IMR-90 (cell line): ENCODE measurements at regions not wholly inside any gene's neighbourhood (a gene's known extent, or its start where the extent isn't known, plus 50 kb on each side); places are given as distances from the start of the nearest gene placed in this dataset.

Experiments
- ATAC-seq: fragments of 200-7000 bp; cut with Tn5 transposase; 2 replicates; pipeline ENCODE4 v1.9.1; 2020; ENCODE audit warnings: low read depth, mild to moderate bottlenecking, moderate library complexity
- BruUV-seq: library from RNA; stranded (reverse); fragments of 400-500 nt; replicated peaks from 2 replicates; lab custom pipeline; 2021; lab: Mats Ljungman, UMichigan
- CTCF ChIA-PET: fragments of 300-600 bp; formaldehyde crosslinking; extraction: SDS; loops from one replicate; lab custom pipeline; 2021; ENCODE audit warnings: antibody characterized with exemption; lab: Yijun Ruan, JAX
- POLR2A ChIA-PET: fragments of 300-600 bp; sonication (Branson Sonifier 250); formaldehyde crosslinking; loops from one replicate; lab custom pipeline; 2022; ENCODE audit warnings: antibody characterized with exemption; ENCODE audit not compliant: unreplicated experiment; lab: Charles Lee
- DNase-seq: peaks from one replicate; pipeline ENCODE4 v3.0.0; 2013
- H2AFZ ChIP-seq: replicated peaks from 2 replicates; pipeline ENCODE3; 2013; ENCODE audit warnings: low read length, mild to moderate bottlenecking; ENCODE audit not compliant: poor library complexity
- H2AK5ac ChIP-seq: 2 replicates; pipeline ENCODE4 v1.6.1; 2013; ENCODE audit warnings: low read depth, low read length, inconsistent platforms
- H2AK9ac ChIP-seq: replicated peaks from 2 replicates; pipeline ENCODE3; 2013; ENCODE audit warnings: mild to moderate bottlenecking, low read depth, low read length, moderate library complexity; ENCODE audit not compliant: poor library complexity
- H2BK120ac ChIP-seq: 2 replicates; pipeline ENCODE4 v1.6.1; 2013; ENCODE audit warnings: low read depth, low read length, inconsistent platforms
- H2BK15ac ChIP-seq: 3 replicates; pipeline ENCODE4 v1.6.1; 2013; ENCODE audit warnings: low read depth, low read length, inconsistent platforms
- H2BK20ac ChIP-seq: 2 replicates; pipeline ENCODE4 v1.6.1; 2013; ENCODE audit warnings: low read depth, mild to moderate bottlenecking, inconsistent platforms, low read length, moderate library complexity
- H2BK5ac ChIP-seq: 2 replicates; pipeline ENCODE4 v1.6.1; 2013; ENCODE audit warnings: mild to moderate bottlenecking, low read depth, low read length, inconsistent platforms; ENCODE audit not compliant: poor library complexity, severe bottlenecking
- H3K14ac ChIP-seq: replicated peaks from 2 replicates; pipeline ENCODE4 v1.6.1; 2013; ENCODE audit warnings: low read depth, low read length, inconsistent platforms
- H3K18ac ChIP-seq: 2 replicates; pipeline ENCODE4 v1.6.1; 2013; ENCODE audit warnings: low read depth, low read length, control low read depth
- H3K23ac ChIP-seq: 2 replicates; pipeline ENCODE4 v1.6.1; 2013; ENCODE audit warnings: low read depth, low read length, inconsistent platforms
- H3K27ac ChIP-seq: 2 replicates; pipeline ENCODE4 v1.5.1; 2013; ENCODE audit warnings: mild to moderate bottlenecking, control low read depth, low read length; ENCODE audit not compliant: insufficient read depth
- H3K27me3 ChIP-seq: 2 replicates; pipeline ENCODE4 v1.6.1; 2013; ENCODE audit warnings: low read length; ENCODE audit not compliant: control insufficient read depth, insufficient read depth
- H3K36me3 ChIP-seq: 2 replicates; pipeline ENCODE4 v1.6.1; 2013; ENCODE audit warnings: low read length, mixed read lengths; ENCODE audit not compliant: control insufficient read depth, insufficient read depth
- H3K4ac ChIP-seq: 2 replicates; pipeline ENCODE4 v1.6.1; 2013; ENCODE audit warnings: low read depth, low read length, inconsistent platforms
- H3K4me1 ChIP-seq: 2 replicates; pipeline ENCODE4 v1.6.1; 2013; ENCODE audit warnings: low read length, mixed read lengths; ENCODE audit not compliant: control insufficient read depth, insufficient read depth
- H3K4me2 ChIP-seq: 2 replicates; pipeline ENCODE4 v1.6.1; 2013; ENCODE audit warnings: low read depth, mild to moderate bottlenecking, control low read depth, low read length, moderate library complexity
- H3K4me3 ChIP-seq: 2 replicates; pipeline ENCODE4 v1.5.1; 2013; ENCODE audit warnings: low read depth, mild to moderate bottlenecking, control low read depth, low read length, moderate library complexity; ENCODE audit not compliant: insufficient read depth
- H3K56ac ChIP-seq: 2 replicates; pipeline ENCODE4 v1.6.1; 2013; ENCODE audit warnings: low read length, inconsistent platforms; ENCODE audit not compliant: insufficient read depth; ENCODE audit errors: extremely low read depth
- H3K79me1 ChIP-seq, 2 experiments: 2 replicates each; pipeline ENCODE4 v1.6.1; 2013; ENCODE audit warnings: low read length in 2 of 2, inconsistent platforms in 1 of 2, low read depth in 1 of 2
- H3K9ac ChIP-seq: 2 replicates; pipeline ENCODE4 v1.6.1; 2013; ENCODE audit warnings: low read depth, low read length, control low read depth
- H3K9me1 ChIP-seq: 2 replicates; pipeline ENCODE4 v1.6.1; 2013; ENCODE audit warnings: low read length, inconsistent platforms; ENCODE audit not compliant: insufficient read depth
- H3K9me3 ChIP-seq: 2 replicates; pipeline ENCODE4 v1.6.1; 2013; ENCODE audit warnings: low read length; ENCODE audit not compliant: control insufficient read depth, insufficient read depth
- H4K20me1 ChIP-seq: 2 replicates; pipeline ENCODE4 v1.6.1; 2013; ENCODE audit warnings: low read length, inconsistent platforms; ENCODE audit not compliant: insufficient read depth
- H4K5ac ChIP-seq: 2 replicates; pipeline ENCODE4 v1.6.1; 2013; ENCODE audit warnings: mild to moderate bottlenecking, low read depth, low read length, control low read depth
- H4K8ac ChIP-seq, 2 experiments: 2 replicates each; pipeline ENCODE4 v1.6.1; 2013; ENCODE audit warnings: low read depth in 2 of 2, low read length in 2 of 2, control low read depth in 1 of 2, inconsistent platforms in 1 of 2
- H4K91ac ChIP-seq: 2 replicates; pipeline ENCODE4 v1.6.1; 2013; ENCODE audit warnings: low read depth, low read length, inconsistent platforms; ENCODE audit not compliant: insufficient read depth
- BHLHE40 ChIP-seq: fragments of 150-350 bp; IDR thresholded peaks from 2 replicates; pipeline ENCODE4 v1.6.1; 2016; ENCODE audit warnings: mild to moderate bottlenecking, low read depth, low read length
- CEBPB ChIP-seq: IDR thresholded peaks from 2 replicates; pipeline ENCODE4 v1.6.1; 2012; ENCODE audit warnings: low read depth, low read length, improper control_type of control experiment
- CHD1 ChIP-seq: IDR thresholded peaks from 2 replicates; pipeline ENCODE4 v1.6.1; 2012; ENCODE audit warnings: low read depth, low read length, improper control_type of control experiment
- FOS ChIP-seq: fragments of 150-350 bp; IDR thresholded peaks from 2 replicates; pipeline ENCODE4 v1.6.1; 2016; ENCODE audit warnings: low read depth, low read length
- MAFK ChIP-seq: IDR thresholded peaks from 2 replicates; pipeline ENCODE4 v1.6.1; 2012; ENCODE audit warnings: low read depth, low read length, improper control_type of control experiment
- MAZ ChIP-seq: IDR thresholded peaks from 2 replicates; pipeline ENCODE4 v1.6.1; 2012; ENCODE audit warnings: low read depth, mild to moderate bottlenecking, low read length, improper control_type of control experiment, moderate library complexity, borderline replicate concordance
- MXI1 ChIP-seq: IDR thresholded peaks from 2 replicates; pipeline ENCODE4 v1.6.1; 2012; ENCODE audit warnings: low read depth, mild to moderate bottlenecking, low read length, moderate library complexity, borderline replicate concordance
- RAD21 ChIP-seq: IDR thresholded peaks from 2 replicates; pipeline ENCODE4 v1.6.1; 2012; ENCODE audit warnings: low read length, improper control_type of control experiment
- RCOR1 ChIP-seq: IDR thresholded peaks from 2 replicates; pipeline ENCODE4 v1.6.1; 2012; ENCODE audit warnings: mild to moderate bottlenecking, low read length, improper control_type of control experiment; ENCODE audit not compliant: insufficient replicate concordance
- SMC3 ChIP-seq: fragments of 150-350 bp; IDR thresholded peaks from 2 replicates; pipeline ENCODE4 v1.6.1; 2016; ENCODE audit warnings: low read depth, mild to moderate bottlenecking, antibody characterized with exemption, low read length, moderate library complexity
- USF2 ChIP-seq: fragments of 150-350 bp; IDR thresholded peaks from 2 replicates; pipeline ENCODE4 v1.6.1; 2017; ENCODE audit warnings: mild to moderate bottlenecking, antibody characterized with exemption, low read length, low read depth
- WGBS, 2 experiments: methylation state at CpG; one replicate each; pipeline versions ENCODE4 v1.1.5 to v1.1.7; 2013; ENCODE audit warnings: missing lambda C conversion rate in 2 of 2; ENCODE audit not compliant: insufficient read length in 1 of 2; ENCODE audit errors: extremely low coverage in 2 of 2; 5-methylcytosine and 5-hydroxymethylcytosine counted together
- dilution Hi-C: fragments of 300-500 bp; cut with HindIII; formaldehyde crosslinking; loops from one replicate; pipeline ENCODE4 v1.14.3; 2018; ENCODE audit warnings: low sequenced_read_pairs; ENCODE audit not compliant: unreplicated experiment
- in situ Hi-C: fragments of 300-500 bp; cut with MboI; formaldehyde crosslinking; loops from 3 replicates; pipeline ENCODE4 v1.14.3; 2019; ENCODE audit warnings: low sequenced_read_pairs, inconsistent platforms, mixed read lengths
- intact Hi-C: fragments of 100-400 bp; cut with micrococcal nuclease; formaldehyde crosslinking; loops from 2 replicates; pipeline ENCODE4 v1.10.0; 2022

GRCh38 chr5:96253140-96253539, 179.9 kb downstream of the PCSK1 start:
- Histone ChIP-seq H3K27ac (peak overlapping the region; percentile 30; the same call in 1 of the 2 replicates), H3K4ac (peak overlapping the region; percentile 52; the same call in 1 of the 2 replicates), H2BK120ac (peak overlapping the region; percentile 48), H3K4me2 (no peak overlapping the region), H3K18ac (peak overlapping the region; percentile 76; the same call in 1 of the 2 replicates), H3K4me1 (peaks cover 15% of the 10 kb centered on the region), H4K8ac (peak overlapping the region in 1 of 2 experiments; percentile 41; a peak in 2 of 4 replicates), H4K20me1 (no peaks in the 10 kb centered on the region), H3K36me3 (no peaks in the 10 kb centered on the region), H2BK5ac (peak overlapping the region; percentile 77), H4K5ac (peak overlapping the region; percentile 53; the same call in 1 of the 2 replicates), H3K56ac (no peak overlapping the region), H3K9ac (no peak overlapping the region), H3K14ac (peak overlapping the region; percentile 17; the same call in 1 of the 2 replicates), H3K9me1 (peaks cover 5% of the 10 kb centered on the region), H2AK5ac (0 out of 2 replicates have a peak overlapping the region, but pooled peaks have one; percentile 20), H2AFZ (no peak overlapping the region), H2AK9ac (no peak overlapping the region), H3K4me3 (no peak overlapping the region), H4K91ac (peak overlapping the region; percentile 63), H3K79me1 (peaks cover 3 to 10% of the 10 kb centered on the region in 2 experiments; a peak in 2 of 4 replicates), H2BK20ac (peak overlapping the region; percentile 43; the same call in 1 of the 2 replicates), H3K23ac (no peak overlapping the region), H2BK15ac (peak overlapping the region; percentile 73; the same call in 2 of the 3 replicates), H3K27me3 (no peaks in the 10 kb centered on the region), H3K9me3 (no peaks in the 10 kb centered on the region)
- ChIA-PET POLR2A (no interaction called here), CTCF (interaction anchor here (1.2 kb wide), 1 partner anchor 82 kb away, joined by 3 read pairs; no protein-coding TSS in a partner anchor)
- WGBS, 2 experiments, result no CpG with 5 or more reads among the region's 2 CpGs
- intact Hi-C loops (loop anchor here (10.0 kb wide), 1 partner anchor 78 kb away; no protein-coding TSS in a partner anchor), dilution Hi-C loops (no loop called here), in situ Hi-C loops (no loop called here)
- no peak for ATAC-seq
- BruUV-seq, result no TSS peak
- TF ChIP-seq MAZ, result no peak
- TF ChIP-seq RAD21, result no peak
- no peak for TF ChIP-seq SMC3
- no peak for TF ChIP-seq BHLHE40
- TF ChIP-seq CEBPB, result no peak
- no peak for TF ChIP-seq USF2
- TF ChIP-seq RCOR1, result no peak
- no peak for TF ChIP-seq FOS
- no peak for TF ChIP-seq CHD1
- no peak for TF ChIP-seq MAFK
- no peak for TF ChIP-seq MXI1
- DNase-seq, result no peak
